ENCODE measurements at regions not wholly inside any gene's neighbourhood (a gene's known extent, or its start where the extent isn't known, plus 50 kb on each side); places are given as distances from the start of the nearest gene placed in this dataset.

DNA sequence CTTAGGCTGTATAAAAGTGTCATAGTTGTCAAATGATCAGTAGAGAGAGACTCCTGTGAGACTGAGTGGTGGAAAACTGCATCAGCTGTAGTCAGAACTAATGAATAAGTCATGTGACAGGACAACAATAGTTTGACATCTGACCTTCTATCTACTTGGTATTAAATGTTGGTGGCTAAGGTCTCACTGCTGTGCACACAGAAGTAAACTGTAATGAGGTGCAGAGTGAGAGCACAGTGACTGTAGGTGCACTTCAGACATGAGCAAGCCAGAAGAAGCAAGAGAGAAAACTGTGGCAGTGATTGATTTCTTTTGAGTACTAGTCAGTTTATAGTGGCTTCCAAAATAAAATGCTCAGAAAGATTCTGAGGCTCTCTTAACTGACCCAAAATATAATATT is 803.6 kb downstream of the RAPGEF2 start:
- TF ChIP-seq, protein P1, sequence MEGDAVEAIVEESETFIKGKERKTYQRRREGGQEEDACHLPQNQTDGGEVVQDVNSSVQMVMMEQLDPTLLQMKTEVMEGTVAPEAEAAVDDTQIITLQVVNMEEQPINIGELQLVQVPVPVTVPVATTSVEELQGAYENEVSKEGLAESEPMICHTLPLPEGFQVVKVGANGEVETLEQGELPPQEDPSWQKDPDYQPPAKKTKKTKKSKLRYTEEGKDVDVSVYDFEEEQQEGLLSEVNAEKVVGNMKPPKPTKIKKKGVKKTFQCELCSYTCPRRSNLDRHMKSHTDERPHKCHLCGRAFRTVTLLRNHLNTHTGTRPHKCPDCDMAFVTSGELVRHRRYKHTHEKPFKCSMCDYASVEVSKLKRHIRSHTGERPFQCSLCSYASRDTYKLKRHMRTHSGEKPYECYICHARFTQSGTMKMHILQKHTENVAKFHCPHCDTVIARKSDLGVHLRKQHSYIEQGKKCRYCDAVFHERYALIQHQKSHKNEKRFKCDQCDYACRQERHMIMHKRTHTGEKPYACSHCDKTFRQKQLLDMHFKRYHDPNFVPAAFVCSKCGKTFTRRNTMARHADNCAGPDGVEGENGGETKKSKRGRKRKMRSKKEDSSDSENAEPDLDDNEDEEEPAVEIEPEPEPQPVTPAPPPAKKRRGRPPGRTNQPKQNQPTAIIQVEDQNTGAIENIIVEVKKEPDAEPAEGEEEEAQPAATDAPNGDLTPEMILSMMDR (IDR thresholded peaks at IDR 0.05): no peak
- no peak for TF ChIP-seq POLR2A (IDR thresholded peaks at IDR 0.05)
